EL (cell line): ENCODE measurements at regions not wholly inside any gene's neighbourhood (a gene's known extent, or its start where the extent isn't known, plus 50 kb on each side); places are given as distances from the start of the nearest gene placed in this dataset.
A peak's percentile ranks its signal among the peaks of the same experiment; 100 is the strongest.
"Not testable (repeated sequence)": the region's sequence is repeated elsewhere in the genome, so short reads cannot be mapped to it uniquely, and the experiment has no call there.

Experiments
- DNase-seq: peaks from one replicate; pipeline ENCODE4 v3.0.0-alpha.2; 2016

GRCh38 chr10:36023939-36024338 lies 381.8 kb upstream of the FZD8 start:
- DNase-seq = peak; percentile 43

DNA sequence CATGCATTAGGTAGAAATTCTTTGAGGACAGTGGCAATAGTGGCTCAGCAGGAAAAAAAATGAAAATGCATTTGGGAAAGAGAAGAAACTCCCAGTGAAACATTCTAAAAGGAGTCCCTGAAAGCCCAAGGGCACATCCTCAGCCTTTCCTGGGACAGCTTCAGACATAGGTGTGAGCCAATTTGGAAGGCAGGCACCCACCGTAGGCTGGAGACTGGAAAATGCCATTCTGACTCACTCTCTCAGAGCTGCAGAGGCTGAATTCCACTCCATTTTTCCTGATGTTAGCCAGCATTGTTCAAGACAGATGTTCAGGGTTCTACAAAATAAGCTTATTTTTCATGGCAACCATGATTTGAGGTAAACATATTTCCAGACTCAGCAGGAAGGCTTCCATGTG lies 379.0 kb upstream of the FZD8 start:
- DNase-seq = no peak

- DNase-seq = no peak
Observed at GRCh38 chr10:36019749-36020148, 377.7 kb upstream of the FZD8 start.

- DNase-seq = no peak
Observed at GRCh38 chr10:36018996-36019395, 376.9 kb upstream of the FZD8 start.

GRCh38 chr10:36017137-36017536 lies 375.0 kb upstream of the FZD8 start:
- DNase-seq = no peak

DNA sequence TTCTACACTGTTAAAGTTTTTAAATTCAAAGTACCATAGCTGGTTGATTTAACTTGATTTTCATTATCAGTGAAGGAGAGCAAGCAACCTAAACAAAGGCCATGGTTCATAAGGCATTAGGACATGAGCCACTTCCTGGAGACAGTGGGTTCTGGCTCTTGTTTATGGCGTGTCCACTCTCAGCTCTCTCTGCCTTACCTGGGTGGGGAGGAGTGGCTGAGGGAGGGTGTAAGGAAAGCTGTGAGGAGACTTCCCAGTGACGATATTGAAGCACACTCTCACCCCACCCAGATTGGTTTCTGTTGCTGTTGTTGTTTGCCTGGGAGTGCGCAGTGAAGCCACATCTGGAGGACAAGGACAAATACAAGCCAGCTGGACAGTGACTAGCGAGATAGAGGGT lies 365.3 kb upstream of the FZD8 start:
- DNase-seq = no peak

GRCh38 chr10:36003688-36004087 lies 361.6 kb upstream of the FZD8 start:
- DNase-seq = no peak

DNA sequence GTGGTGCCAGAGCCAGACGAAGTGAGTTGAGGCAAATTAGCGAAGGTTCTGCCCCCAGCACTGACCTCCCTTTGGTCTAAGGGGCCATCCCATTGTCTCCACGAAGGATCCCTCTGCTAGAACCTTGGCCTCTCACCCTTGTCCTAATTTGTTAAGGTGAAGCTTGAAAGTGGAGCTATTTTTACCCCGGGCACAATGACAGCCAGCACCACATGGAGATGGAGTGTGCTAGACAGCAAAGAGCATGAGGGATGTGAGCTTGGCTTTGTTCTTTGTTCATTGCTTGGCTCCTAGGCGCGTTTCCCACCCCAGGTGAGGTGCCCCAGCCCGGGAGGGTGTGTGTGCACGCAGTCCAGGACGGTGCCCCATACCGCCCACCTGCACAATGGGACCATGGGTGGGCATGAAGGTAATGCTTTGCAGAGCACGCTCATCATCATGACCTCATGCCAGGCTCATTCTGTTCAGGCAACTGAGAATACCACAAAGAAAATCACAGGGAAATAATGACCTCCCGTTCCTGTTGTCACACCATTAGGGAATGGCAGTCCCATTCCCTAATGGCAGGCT lies 361.0 kb upstream of the FZD8 start:
- DNase-seq = no peak

DNA sequence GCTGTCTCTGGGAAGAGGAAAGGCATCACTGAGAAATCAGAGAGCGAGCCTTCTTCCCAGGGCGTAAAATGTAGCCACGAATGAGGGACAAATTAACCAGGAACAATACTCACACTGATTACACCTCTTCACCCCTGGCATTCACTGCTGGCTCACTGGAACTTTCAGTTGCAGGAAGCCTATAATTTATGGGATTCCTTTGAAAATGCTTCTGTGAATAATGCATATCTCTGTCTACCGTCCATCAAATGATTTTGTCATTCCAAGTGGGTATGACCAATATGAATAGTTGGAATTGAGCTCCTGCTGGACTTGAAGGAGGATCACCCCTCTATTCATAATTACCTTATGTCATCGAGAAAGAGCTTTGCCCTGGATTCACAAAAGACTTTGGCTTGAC lies 360.3 kb upstream of the FZD8 start:
- DNase-seq = no peak

GRCh38 chr10:36000754-36001153 lies 358.7 kb upstream of the FZD8 start:
- DNase-seq = not testable (repeated sequence)

DNA sequence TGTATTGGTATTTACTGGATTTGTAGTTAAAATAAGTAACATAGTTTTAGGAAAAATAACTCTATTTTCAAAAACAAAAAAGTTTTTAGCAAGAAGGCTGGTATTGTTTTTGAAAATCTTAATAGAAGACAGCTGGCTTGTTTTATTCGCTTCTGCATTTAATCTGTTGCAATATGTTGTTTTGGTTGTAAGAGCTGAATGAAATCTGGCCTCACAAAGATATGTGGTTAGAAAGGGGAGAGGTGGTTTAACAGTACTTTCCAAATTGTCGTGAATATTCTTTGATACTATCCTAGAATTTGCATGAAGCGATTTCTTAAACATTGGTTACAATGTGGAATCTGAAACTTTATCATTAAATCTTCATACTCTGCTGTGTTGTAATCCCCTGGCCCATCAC lies 355.9 kb upstream of the FZD8 start:
- DNase-seq = no peak

DNA sequence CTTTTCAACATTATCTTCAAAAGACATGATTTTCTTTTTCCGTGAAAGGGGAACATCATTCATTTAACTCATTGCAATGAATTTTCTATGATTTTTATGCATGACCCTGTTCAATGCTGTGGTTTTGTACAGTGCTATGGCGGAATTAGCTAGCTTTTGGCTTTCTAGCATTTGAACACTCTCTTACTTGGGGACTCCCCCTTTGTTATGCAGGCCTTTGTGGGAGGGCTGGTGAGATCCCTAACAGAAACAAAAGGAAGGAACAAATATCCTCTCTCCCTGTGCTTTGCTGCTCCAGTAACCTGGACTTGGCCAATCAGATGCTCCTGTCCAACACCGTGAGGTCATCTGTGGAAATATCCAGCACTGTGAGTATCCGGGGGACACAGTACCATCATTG lies 353.4 kb upstream of the FZD8 start:
- DNase-seq = no peak

DNA sequence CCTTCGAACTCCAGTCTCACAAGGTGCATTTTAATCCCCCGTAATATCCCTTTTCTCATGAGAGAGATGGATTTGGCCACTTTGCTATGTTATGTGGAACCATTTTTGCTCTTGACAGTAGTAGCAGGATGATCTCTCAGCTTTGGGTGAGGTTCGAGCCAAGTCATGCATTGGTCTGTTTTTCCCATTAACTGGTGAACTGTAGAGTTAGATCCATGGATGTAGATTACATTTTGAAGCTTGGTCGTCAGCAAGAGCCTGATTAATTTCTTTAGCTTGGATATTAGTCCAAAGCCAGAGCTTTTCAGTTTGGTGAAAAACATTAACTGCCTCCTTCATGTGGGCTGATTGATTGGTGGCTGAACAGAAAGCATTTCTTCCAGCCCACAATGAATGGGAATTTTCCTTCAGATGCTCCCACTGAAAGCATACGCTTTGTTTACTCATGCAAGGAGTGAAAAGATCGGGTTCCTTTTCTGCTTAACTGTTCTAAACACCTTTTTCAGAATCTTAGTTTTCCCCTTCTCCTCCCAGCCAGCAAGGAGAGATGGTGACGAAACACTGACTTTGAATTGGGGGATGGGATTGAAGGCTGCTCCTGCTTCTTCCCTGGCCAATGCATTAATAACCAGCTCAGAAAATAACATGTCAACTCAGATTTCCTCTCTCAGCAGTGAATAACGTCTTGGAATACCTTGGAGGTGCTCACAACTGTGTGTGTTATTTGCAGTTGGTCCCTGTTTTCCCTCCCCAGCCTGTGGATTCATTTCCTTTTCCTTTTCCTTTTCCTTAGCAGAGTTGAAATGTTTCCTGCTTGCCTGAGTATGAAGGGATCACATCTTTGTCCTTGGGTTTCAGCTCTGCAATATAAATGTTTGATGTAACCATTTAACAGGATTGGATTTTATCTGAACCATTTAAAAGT lies 351.8 kb upstream of the FZD8 start:
- no peak for DNase-seq

DNA sequence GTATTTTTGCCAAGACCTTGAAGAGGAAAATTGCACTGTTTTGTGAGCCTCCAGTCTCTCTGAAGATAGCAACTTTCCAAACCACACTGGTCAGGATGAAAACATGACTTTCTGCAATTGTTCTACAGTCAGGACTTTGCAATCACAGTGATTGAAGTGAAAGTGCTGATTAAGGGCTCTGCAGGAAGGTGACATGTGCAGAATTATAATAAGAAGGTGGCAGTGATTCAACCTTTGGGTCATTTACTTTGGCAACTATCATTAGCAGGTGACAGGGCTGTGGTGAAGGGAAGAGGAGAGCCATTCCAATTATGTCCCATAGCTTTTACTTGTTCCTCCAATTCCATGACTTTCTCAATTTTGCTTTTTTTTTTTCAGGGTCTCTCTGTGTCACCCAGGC lies 350.0 kb upstream of the FZD8 start:
- no peak for DNase-seq

DNA sequence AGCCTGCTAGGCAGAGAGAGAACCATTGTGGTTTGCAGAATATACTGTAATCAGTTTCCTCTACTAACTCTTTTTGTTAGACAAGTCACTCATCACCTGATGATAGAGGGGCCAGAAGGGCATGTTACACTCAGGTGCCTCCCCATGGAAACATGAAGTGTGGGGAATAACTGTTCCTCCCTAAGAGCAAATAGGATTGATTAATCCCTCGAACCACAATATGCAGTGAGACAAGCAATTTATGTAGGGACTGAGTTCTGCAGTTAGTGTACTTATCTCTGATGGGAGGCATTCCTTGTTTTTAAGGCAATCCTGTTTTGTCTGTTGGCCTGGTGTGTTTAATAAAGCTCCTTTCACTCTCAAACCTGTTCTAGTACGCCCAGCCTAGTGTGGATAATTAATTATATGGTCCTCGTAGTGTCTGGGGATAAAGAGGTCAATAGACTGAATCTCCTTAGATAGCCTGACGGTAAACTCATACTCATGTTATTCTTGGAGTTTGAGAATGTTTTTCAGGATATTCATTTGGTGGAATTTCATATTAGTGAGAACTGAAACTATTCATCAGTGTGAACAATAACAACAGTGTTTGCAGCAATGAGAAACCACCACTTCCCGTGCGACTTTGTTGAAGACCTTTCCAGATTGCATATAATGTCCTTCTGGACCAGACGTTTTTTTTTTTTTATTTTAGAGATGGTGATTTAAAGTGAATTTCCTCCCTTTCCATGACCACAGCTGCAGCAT lies 344.8 kb upstream of the FZD8 start:
- DNase-seq = no peak

DNA sequence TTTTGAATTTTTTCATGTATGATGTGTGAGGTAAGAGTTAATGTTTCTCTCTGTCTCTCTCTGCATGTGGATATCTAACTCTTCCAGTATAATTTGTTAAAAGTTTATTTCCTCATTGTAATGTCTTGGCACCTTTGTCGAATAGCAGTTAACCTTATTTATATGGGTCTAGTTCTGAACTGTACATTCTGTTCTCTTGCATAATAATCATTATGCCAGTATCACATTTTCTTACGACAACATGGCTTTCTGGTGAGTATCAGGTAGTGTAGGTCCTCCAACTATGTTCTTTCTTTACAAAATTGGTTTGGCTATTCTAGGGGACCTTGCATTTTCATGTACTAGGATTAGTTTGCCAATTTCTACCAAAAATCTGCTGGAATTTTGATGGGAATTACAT lies 337.0 kb upstream of the FZD8 start:
- DNase-seq = no peak

- not testable (repeated sequence) for DNase-seq
Observed at GRCh38 chr10:35973912-35974591, 332.0 kb upstream of the FZD8 start.

DNA sequence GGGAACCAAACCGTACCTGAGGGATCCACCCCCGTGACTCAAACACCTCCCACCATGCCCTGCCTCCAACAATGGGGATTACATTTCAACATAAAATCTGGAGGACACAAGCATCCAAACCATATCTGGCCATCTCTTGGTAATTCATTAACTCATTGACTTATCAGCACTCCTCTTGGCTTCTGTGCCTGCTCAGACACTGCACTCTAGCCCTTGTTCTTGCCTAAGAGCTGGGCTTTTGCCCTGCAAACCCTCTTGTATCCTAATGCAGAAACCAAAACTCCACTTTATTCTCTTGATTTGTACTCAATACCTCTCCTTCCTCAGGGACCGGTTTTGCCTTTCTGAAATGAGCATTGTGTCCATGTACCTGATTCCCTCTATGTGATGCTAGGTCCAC lies 330.2 kb upstream of the FZD8 start:
- no peak for DNase-seq

GRCh38 chr10:35971397-35971796 lies 329.3 kb upstream of the FZD8 start:
- DNase-seq = no peak

- DNase-seq = no peak
Observed at GRCh38 chr10:35963685-35964084, 321.6 kb upstream of the FZD8 start.

DNA sequence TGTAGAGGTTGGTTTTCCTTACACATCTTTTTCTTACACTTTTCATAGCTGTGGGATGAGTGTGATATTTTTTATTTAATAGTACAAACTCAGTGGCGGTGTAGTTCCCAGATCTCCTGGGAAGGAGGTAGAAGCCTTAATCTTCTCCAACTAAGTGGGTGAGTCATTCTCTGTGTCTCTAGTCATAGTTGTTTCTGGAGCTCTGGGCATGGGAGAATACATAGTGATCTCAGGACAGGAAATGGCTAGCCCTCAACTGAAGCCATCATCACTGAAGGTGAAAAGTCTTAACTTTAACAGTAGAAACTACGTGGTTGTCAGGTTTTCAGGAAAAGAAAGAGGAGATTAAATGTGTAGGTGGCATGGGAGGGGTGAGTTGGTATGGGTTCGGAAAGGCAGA lies 319.4 kb upstream of the FZD8 start:
- peak; percentile 25 for DNase-seq

DNA sequence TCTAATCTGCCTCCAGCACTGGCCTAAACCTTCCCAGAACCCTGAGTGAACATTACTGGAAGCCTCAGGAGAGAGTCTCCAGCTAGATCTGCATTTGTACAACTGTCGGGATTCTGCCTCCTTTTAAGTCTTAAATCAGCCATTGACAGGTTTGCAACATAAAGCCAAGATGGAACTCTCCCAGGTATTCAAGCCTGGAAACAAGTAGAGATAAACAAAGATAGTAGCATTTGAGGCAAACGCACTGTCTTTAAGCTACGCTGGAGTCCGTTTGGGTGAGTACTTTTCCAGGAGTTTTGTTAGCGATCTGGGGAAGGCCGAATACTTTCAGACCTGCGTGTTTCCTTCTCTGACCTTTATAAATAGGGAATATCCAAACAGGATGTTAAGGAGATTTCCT lies 317.2 kb upstream of the FZD8 start:
- DNase-seq = no peak

- DNase-seq = not testable (repeated sequence)
Observed at GRCh38 chr10:35958609-35959008, 316.5 kb upstream of the FZD8 start.
